Neutrophil (primary cell): ENCODE measurements at regions not wholly inside any gene's neighbourhood (a gene's known extent, or its start where the extent isn't known, plus 50 kb on each side); places are given as distances from the start of the nearest gene placed in this dataset.

Experiments
- H3K27ac ChIP-seq: fragments of 200-600 bp; sonication (generic); 2 replicates; pipeline ENCODE4 v1.5.1; 2016; ENCODE audit warnings: mild to moderate bottlenecking, moderate library complexity
- H3K27me3 ChIP-seq: fragments of 200-600 bp; sonication (generic); 2 replicates; pipeline ENCODE4 v1.6.0; 2016; ENCODE audit warnings: mild to moderate bottlenecking
- H3K36me3 ChIP-seq: fragments of 200-600 bp; sonication (generic); 2 replicates; pipeline ENCODE4 v1.5.1; 2017
- H3K4me1 ChIP-seq, 2 experiments: fragments of 200-600 bp in 1 of 2; sonication (generic) in 1 of 2; 1 replicate in 1 of 2; 2 replicates in 1 of 2; pipeline versions ENCODE4 v1.5.1 to v1.6.1; 2013 to 2016; ENCODE audit warnings: low read depth in 1 of 2, low read length in 1 of 2, mild to moderate bottlenecking in 1 of 2, moderate library complexity in 1 of 2; ENCODE audit not compliant: control insufficient read depth in 1 of 2, insufficient read depth in 1 of 2
- H3K4me3 ChIP-seq, 2 experiments: fragments of 200-600 bp in 1 of 2; sonication (generic) in 1 of 2; 1 replicate in 1 of 2; 2 replicates in 1 of 2; pipeline ENCODE4 v1.5.1; 2013 to 2016; ENCODE audit warnings: low read depth in 1 of 2, low read length in 1 of 2, mild to moderate bottlenecking in 1 of 2, moderate library complexity in 1 of 2
- H3K9me3 ChIP-seq: fragments of 200-600 bp; sonication (generic); 2 replicates; pipeline ENCODE4 v1.5.1; 2016
- CTCF ChIP-seq: fragments of 200-600 bp; sonication (generic); IDR thresholded peaks from 2 replicates; pipeline ENCODE4 v1.5.1; 2016; ENCODE audit warnings: antibody characterized with exemption

- H3K9me3 ChIP-seq: no peaks in the 10 kb centered on the region
- no peaks in the 10 kb centered on the region for H3K36me3 ChIP-seq
- TF ChIP-seq CTCF: no peak
- peaks cover 9% of the 10 kb centered on the region for H3K27me3 ChIP-seq
- H3K4me3 ChIP-seq: no peak overlapping the region
- H3K27ac ChIP-seq: no peak overlapping the region
- H3K4me1 ChIP-seq: no peaks in the 10 kb centered on the region
Measured at GRCh38 chr11:116513278-116513823, 259.4 kb downstream of the BUD13 start.

GRCh38 chr11:116512841-116513240 is 259.9 kb downstream of the BUD13 start:
- no peak for TF ChIP-seq CTCF
- H3K4me3 ChIP-seq: no peak overlapping the region
- no peaks in the 10 kb centered on the region for H3K9me3 ChIP-seq
- no peaks in the 10 kb centered on the region for H3K4me1 ChIP-seq
- H3K27ac ChIP-seq: no peak overlapping the region
- H3K27me3 ChIP-seq: peaks cover 10% of the 10 kb centered on the region
- H3K36me3 ChIP-seq: no peaks in the 10 kb centered on the region

GRCh38 chr11:116511684-116512083 is 261.1 kb downstream of the BUD13 start:
- Histone ChIP-seq H3K4me1 (no peaks in the 10 kb centered on the region), H3K36me3 (no peaks in the 10 kb centered on the region), H3K27me3 (peaks cover 15% of the 10 kb centered on the region), H3K4me3 (no peak overlapping the region), H3K9me3 (no peaks in the 10 kb centered on the region), H3K27ac (no peak overlapping the region)
- no peak for TF ChIP-seq CTCF

- Histone ChIP-seq H3K27me3 (peaks cover 21% of the 10 kb centered on the region), H3K27ac (no peak overlapping the region), H3K4me3 (no peak overlapping the region), H3K4me1 (no peaks in the 10 kb centered on the region), H3K9me3 (no peaks in the 10 kb centered on the region), H3K36me3 (no peaks in the 10 kb centered on the region)
- no peak for TF ChIP-seq CTCF
Measured at GRCh38 chr11:116510886-116511650, 261.7 kb downstream of the BUD13 start.

GRCh38 chr11:116510166-116510565 is 262.6 kb downstream of the BUD13 start:
- no peaks in the 10 kb centered on the region for H3K36me3 ChIP-seq
- H3K9me3 ChIP-seq: no peaks in the 10 kb centered on the region
- no peak overlapping the region for H3K27ac ChIP-seq
- no peak overlapping the region for H3K4me3 ChIP-seq
- peaks cover 30% of the 10 kb centered on the region for H3K27me3 ChIP-seq
- TF ChIP-seq CTCF: no peak
- H3K4me1 ChIP-seq: no peaks in the 10 kb centered on the region
